Peyer's patch (tissue), 4 donors: ENCODE measurements at regions not wholly inside any gene's neighbourhood (a gene's known extent, or its start where the extent isn't known, plus 50 kb on each side); places are given as distances from the start of the nearest gene placed in this dataset.

Experiments
- DNase-seq, 3 donors: peaks; one replicate each; pipeline ENCODE4 v3.0.0-alpha.2; 2017 to 2019
- H3K27ac ChIP-seq, 4 donors: fragments of 200-600 bp; sonication (generic); one replicate each; pipeline ENCODE4 v1.5.1; 2016 to 2019
- H3K27me3 ChIP-seq, 2 donors: fragments of 200-600 bp; sonication (generic); one replicate each; pipeline ENCODE4 v1.5.1; 2019
- H3K36me3 ChIP-seq, 3 donors: fragments of 200-600 bp; sonication (generic); one replicate each; pipeline ENCODE4 v1.5.1; 2016 to 2019
- H3K4me1 ChIP-seq, 4 donors: fragments of 200-600 bp; sonication (generic); one replicate each; pipeline ENCODE4 v1.5.1; 2016 to 2019
- H3K4me3 ChIP-seq, 4 donors: fragments of 200-600 bp; sonication (generic); 1 replicate in 3 of 4; 2 replicates in 1 of 4; pipeline ENCODE4 v1.5.1; 2016 to 2019; ENCODE audit warnings: mild to moderate bottlenecking in 1 of 4
- H3K9me3 ChIP-seq, 4 donors: fragments of 200-600 bp; sonication (generic); one replicate each; pipeline ENCODE4 v1.5.1; 2016 to 2019; ENCODE audit warnings: mild to moderate bottlenecking in 1 of 4
- CTCF ChIP-seq, 6 experiments: fragments of 450-650 bp in 4 of 6; fragments of 200-600 bp in 2 of 6; sonication (generic) in 1 of 6; IDR thresholded peaks; one replicate each; pipeline ENCODE4 v1.5.1; 2017 to 2019; ENCODE audit warnings: antibody characterized with exemption in 6 of 6, mild to moderate bottlenecking in 3 of 6, moderate library complexity in 1 of 6
- POLR2A ChIP-seq, 2 donors: fragments of 450-650 bp; IDR thresholded peaks; one replicate each; pipeline ENCODE4 v1.5.1; 2017; ENCODE audit warnings: antibody characterized with exemption in 2 of 2, mild to moderate bottlenecking in 2 of 2, moderate library complexity in 2 of 2

DNA sequence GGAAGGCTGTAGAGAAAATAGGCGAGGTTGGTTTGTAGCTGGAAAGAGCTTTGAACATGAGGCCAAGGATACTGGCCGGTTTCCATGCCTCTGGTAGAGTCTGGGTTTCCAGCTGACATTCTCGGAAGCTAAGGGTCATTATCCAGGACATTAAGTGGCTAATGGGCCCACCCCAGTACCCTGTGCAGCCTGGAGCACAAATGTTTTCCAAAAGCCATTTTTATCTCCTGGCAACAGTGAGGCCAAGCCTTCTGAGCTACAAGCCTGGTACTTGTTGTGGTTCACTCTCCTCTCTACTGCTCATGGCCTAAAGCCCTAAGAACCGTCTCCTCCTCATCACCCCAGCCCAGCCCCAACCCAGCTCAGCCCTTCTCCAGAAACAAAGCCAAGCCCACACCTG is 122.9 kb downstream of the DMRTA2 start:
- Histone ChIP-seq H3K4me3 (no peak overlapping the region), H3K27me3 (no peaks in the 10 kb centered on the region), H3K36me3 (no peaks in the 10 kb centered on the region), H3K27ac (no peak overlapping the region), H3K9me3 (no peaks in the 10 kb centered on the region), H3K4me1 (no peaks in the 10 kb centered on the region)
- TF ChIP-seq CTCF (IDR thresholded peaks at IDR 0.05), result no peak
- TF ChIP-seq POLR2A (IDR thresholded peaks at IDR 0.05), result no peak
- no peak for DNase-seq

DNA sequence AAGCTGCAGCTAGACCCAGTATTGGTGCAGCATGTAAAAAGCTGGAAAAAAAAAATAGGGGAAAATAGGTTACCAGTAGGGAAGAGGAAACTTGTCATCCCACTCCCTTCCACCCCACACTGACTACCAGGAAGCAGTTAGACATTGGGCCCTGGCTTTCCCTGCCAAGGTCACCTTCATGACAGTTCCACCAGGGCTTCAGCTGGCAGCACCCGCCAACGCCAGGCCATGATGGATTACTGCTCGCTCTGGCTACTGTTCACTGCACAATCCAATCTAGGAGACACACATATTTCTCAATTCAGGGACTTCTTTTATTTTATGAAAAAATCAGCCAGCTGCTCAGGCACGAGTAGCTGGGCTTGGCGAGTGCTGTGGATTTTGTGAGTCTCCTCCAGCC is 127.7 kb downstream of the DMRTA2 start:
- no peaks in the 10 kb centered on the region for H3K9me3 ChIP-seq
- no peaks in the 10 kb centered on the region for H3K4me1 ChIP-seq
- no peak overlapping the region for H3K27ac ChIP-seq
- no peaks in the 10 kb centered on the region for H3K36me3 ChIP-seq
- no peak overlapping the region for H3K4me3 ChIP-seq
- no peak for DNase-seq
- no peaks in the 10 kb centered on the region for H3K27me3 ChIP-seq
- no peak for TF ChIP-seq CTCF (IDR thresholded peaks at IDR 0.05)
- TF ChIP-seq POLR2A (IDR thresholded peaks at IDR 0.05), result no peak

DNA sequence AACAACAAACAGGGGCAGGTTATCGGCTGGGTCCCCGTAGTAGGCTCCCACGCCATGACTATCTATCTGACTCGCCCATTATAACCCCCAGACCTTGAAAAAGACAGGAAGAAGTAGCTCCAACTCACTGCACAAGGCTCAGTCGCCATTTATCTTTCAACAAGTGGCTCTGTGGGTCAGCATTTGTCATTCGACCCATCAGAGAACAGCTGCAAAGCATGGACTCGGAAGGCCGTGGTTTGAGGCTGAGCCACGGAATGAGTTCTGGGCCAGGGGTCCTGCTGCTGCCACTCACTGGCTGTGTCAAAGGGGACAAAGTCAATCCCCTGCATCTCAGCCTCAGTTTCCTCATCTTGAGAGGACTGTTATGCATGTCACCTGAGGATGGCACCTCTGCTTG is 131.0 kb downstream of the DMRTA2 start:
- H3K4me1 ChIP-seq, result no peaks in the 10 kb centered on the region
- no peak for DNase-seq
- no peaks in the 10 kb centered on the region for H3K36me3 ChIP-seq
- H3K4me3 ChIP-seq, result no peak overlapping the region
- H3K27me3 ChIP-seq, result no peaks in the 10 kb centered on the region
- H3K9me3 ChIP-seq, result no peaks in the 10 kb centered on the region
- TF ChIP-seq CTCF (IDR thresholded peaks at IDR 0.05) (no peak), POLR2A (IDR thresholded peaks at IDR 0.05) (no peak)
- no peak overlapping the region for H3K27ac ChIP-seq

DNA sequence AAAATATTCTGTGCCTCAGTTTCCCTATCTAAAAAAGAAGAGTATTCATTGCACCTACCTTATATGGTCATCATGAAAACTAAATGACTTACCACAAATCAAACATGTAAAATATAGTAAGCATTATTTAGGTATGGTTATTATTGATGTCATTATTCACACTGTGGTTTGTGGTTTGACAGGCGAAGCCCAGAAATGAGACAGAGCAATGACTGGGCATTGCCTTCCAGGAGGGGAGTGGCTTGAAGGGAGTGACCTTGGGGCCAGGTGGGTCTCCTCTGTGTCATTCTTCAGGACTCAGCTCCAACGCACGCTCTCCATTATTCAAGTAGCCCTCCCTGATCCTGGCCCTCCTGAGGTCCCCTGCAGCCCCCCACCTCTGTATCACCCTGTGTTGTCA is 133.7 kb downstream of the DMRTA2 start:
- Histone ChIP-seq H3K4me1 (no peaks in the 10 kb centered on the region), H3K27me3 (no peaks in the 10 kb centered on the region), H3K9me3 (no peaks in the 10 kb centered on the region), H3K36me3 (no peaks in the 10 kb centered on the region), H3K27ac (no peak overlapping the region), H3K4me3 (no peak overlapping the region)
- DNase-seq, result no peak
- TF ChIP-seq POLR2A (IDR thresholded peaks at IDR 0.05), result no peak
- no peak for TF ChIP-seq CTCF (IDR thresholded peaks at IDR 0.05)

DNA sequence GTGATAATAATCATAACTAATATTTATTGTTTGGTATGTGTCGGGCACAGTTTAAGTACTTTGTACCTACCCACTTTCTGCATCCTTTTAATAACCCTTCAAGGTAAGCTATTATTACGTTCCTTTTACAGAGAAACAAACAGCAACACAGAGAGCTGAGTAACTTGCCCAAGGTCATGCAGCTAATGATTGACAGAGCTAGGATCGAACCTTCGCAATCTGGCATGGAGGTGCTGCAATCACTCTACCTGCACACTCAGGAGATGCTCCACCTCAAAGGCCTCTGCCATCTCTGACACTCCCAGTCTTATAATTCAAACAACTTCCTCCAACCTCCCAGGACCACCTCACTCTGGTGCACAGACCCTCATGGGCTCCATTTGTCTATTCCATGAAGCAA is 137.2 kb downstream of the DMRTA2 start:
- H3K4me1 ChIP-seq, result no peaks in the 10 kb centered on the region
- no peak overlapping the region for H3K27ac ChIP-seq
- H3K27me3 ChIP-seq, result no peaks in the 10 kb centered on the region
- TF ChIP-seq POLR2A (IDR thresholded peaks at IDR 0.05) (no peak), CTCF (IDR thresholded peaks at IDR 0.05) (no peak)
- H3K4me3 ChIP-seq, result no peak overlapping the region
- H3K9me3 ChIP-seq, result no peaks in the 10 kb centered on the region
- no peak for DNase-seq
- H3K36me3 ChIP-seq, result no peaks in the 10 kb centered on the region

GRCh38 chr1:50279622-50280330 is 143.5 kb downstream of the DMRTA2 start:
- H3K36me3 ChIP-seq, result no peaks in the 10 kb centered on the region
- H3K27me3 ChIP-seq, result no peaks in the 10 kb centered on the region
- TF ChIP-seq CTCF (IDR thresholded peaks at IDR 0.05) (no peak), POLR2A (IDR thresholded peaks at IDR 0.05) (no peak)
- DNase-seq, result no peak
- H3K4me3 ChIP-seq, result no peak overlapping the region
- H3K27ac ChIP-seq, result no peak overlapping the region
- no peaks in the 10 kb centered on the region for H3K4me1 ChIP-seq
- H3K9me3 ChIP-seq, result no peaks in the 10 kb centered on the region
